ENCODE measurements at regions not wholly inside any gene's neighbourhood (a gene's known extent, or its start where the extent isn't known, plus 50 kb on each side); places are given as distances from the start of the nearest gene placed in this dataset.

GRCh38 chr1:114290341-114290740 is 136.7 kb upstream of the SYT6 start:
- TF ChIP-seq CTCF (IDR thresholded peaks at IDR 0.05): no peak
- TF ChIP-seq POLR2A (IDR thresholded peaks at IDR 0.05): no peak

Measured in adrenal gland (tissue), 5 donors.